ENCODE measurements at regions not wholly inside any gene's neighbourhood (a gene's known extent, or its start where the extent isn't known, plus 50 kb on each side); places are given as distances from the start of the nearest gene placed in this dataset.
"Not testable (repeated sequence)": the region's sequence is repeated elsewhere in the genome, so short reads cannot be mapped to it uniquely, and the experiment has no call there.

DNA sequence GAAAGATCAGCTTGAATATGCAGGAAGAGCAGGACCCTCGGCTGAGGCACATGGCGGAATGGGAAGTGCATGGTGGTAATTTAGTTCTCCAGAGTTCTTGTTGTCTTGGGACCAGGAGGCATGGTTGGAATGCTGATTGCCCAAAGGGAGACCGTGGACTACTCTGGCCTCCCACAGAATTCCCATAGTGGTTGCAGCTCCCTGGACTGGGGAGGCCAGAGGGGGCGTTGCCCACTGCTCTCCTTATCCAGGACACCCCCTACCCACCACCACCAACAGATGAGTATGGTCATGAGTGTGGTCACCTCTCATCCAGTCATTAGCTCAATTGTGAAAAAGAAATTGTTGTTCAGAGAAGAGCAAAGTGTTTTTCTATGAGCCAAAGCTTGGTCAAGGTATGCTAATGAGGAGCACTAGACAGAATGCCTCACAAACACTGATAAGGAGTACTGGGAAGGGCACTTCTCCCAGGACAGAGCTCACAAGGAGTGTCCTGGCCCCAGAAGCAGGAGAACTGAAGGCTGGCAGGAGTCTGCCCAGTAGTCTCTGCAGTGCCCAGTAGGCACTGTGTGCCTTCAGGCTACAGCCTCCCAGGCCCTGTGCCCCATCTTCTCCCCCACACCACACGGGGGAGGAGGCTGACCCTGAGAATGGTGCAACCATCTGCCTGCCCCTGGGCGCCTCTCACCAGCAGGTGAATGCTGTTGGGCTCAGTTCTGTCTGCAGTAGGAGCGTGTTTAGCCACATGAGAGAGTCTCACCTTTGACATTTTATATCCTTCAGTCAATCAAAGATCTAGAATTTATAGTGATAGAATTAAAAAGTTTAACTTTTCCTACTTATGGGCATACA, 51.4 kb upstream of the NEK3 start:
- peaks cover 29% of the 10 kb centered on the region for H3K27me3 Mint-ChIP-seq
- DNase-seq; H3K9me3 ChIP-seq (ENCODE audit: control insufficient read depth in 1 of 2, insufficient read depth in 1 of 2, low read length in 2 of 2); CTCF ChIA-PET; intact Hi-C loops (cut with DNase I, micrococcal nuclease); H3K4me3 Mint-ChIP-seq; H3K27ac Mint-ChIP-seq; H3K27ac ChIP-seq (ENCODE audit: low read depth in 1 of 2, low read length in 2 of 2); H3K4me3 ChIP-seq (ENCODE audit: low read length); H3K4me1 ChIP-seq (ENCODE audit: insufficient read depth, low read length); H3K36me3 Mint-ChIP-seq (ENCODE audit: low read depth); H3K4me1 Mint-ChIP-seq (ENCODE audit: low read depth); H3K9me3 Mint-ChIP-seq; POLR2A ChIA-PET; H3K36me3 ChIP-seq (ENCODE audit: insufficient read depth, low read length); ATAC-seq (ENCODE audit: poor library complexity); H3K27me3 ChIP-seq (ENCODE audit: control insufficient read depth in 1 of 2, insufficient read depth in 2 of 2, low read length in 2 of 2): not testable (repeated sequence)
